ENCODE measurements at regions not wholly inside any gene's neighbourhood (a gene's known extent, or its start where the extent isn't known, plus 50 kb on each side); places are given as distances from the start of the nearest gene placed in this dataset.

- no peak for TF ChIP-seq CTCF (IDR thresholded peaks at IDR 0.05; ENCODE audit: insufficient read depth, low read depth, low read length)
- TF ChIP-seq EZH2 (IDR thresholded peaks at IDR 0.05; ENCODE audit: insufficient read depth, low read length), result no peak
Observed at GRCh38 chr2:33927756-33928155, 328.7 kb upstream of the FAM98A start.
